ENCODE measurements at regions not wholly inside any gene's neighbourhood (a gene's known extent, or its start where the extent isn't known, plus 50 kb on each side); places are given as distances from the start of the nearest gene placed in this dataset.

GRCh38 chr12:92288561-92288960 lies 142.9 kb upstream of the BTG1 start:
- H3K4me3 Mint-ChIP-seq = no peak overlapping the region
- no peaks in the 10 kb centered on the region for H3K36me3 Mint-ChIP-seq (ENCODE audit: low read depth)
- H3K27me3 Mint-ChIP-seq = no peaks in the 10 kb centered on the region
- no peaks in the 10 kb centered on the region for H3K4me1 Mint-ChIP-seq
- peaks cover 4% of the 10 kb centered on the region for H3K9me3 Mint-ChIP-seq
- no peak overlapping the region for H3K27ac Mint-ChIP-seq
- DNase-seq = no peak
- no peak for ATAC-seq

GRCh38 chr12:92278378-92278828 lies 132.8 kb upstream of the BTG1 start:
- no peak for DNase-seq
- no peak for ATAC-seq
- H3K27me3 Mint-ChIP-seq = no peaks in the 10 kb centered on the region

GRCh38 chr12:92277795-92278194 lies 132.1 kb upstream of the BTG1 start:
- DNase-seq = no peak
- H3K9me3 Mint-ChIP-seq = no peaks in the 10 kb centered on the region
- peaks cover 12% of the 10 kb centered on the region for H3K4me1 Mint-ChIP-seq
- no peaks in the 10 kb centered on the region for H3K27me3 Mint-ChIP-seq
- no peak for ATAC-seq
- H3K36me3 Mint-ChIP-seq (ENCODE audit: low read depth) = no peaks in the 10 kb centered on the region
- H3K27ac Mint-ChIP-seq = no peak overlapping the region
- H3K4me3 Mint-ChIP-seq = no peak overlapping the region

More at GRCh38 chr12:92278378-92278828, 132.8 kb upstream of the BTG1 start:
- H3K4me1 Mint-ChIP-seq = peaks cover 12% of the 10 kb centered on the region
- H3K9me3 Mint-ChIP-seq = no peaks in the 10 kb centered on the region
- H3K36me3 Mint-ChIP-seq (ENCODE audit: low read depth) = no peaks in the 10 kb centered on the region
- no peak overlapping the region for H3K27ac Mint-ChIP-seq
- H3K4me3 Mint-ChIP-seq = no peak overlapping the region

GRCh38 chr12:92276276-92276675 lies 130.6 kb upstream of the BTG1 start:
- DNase-seq (no peak), ATAC-seq (no peak)
- Mint-ChIP-seq H3K4me1 (peaks cover 12% of the 10 kb centered on the region), H3K4me3 (no peak overlapping the region), H3K27ac (no peak overlapping the region), H3K36me3 (ENCODE audit: low read depth) (no peaks in the 10 kb centered on the region), H3K9me3 (no peaks in the 10 kb centered on the region), H3K27me3 (no peaks in the 10 kb centered on the region)

- Mint-ChIP-seq H3K27me3 (no peaks in the 10 kb centered on the region), H3K9me3 (no peaks in the 10 kb centered on the region), H3K36me3 (ENCODE audit: low read depth) (no peaks in the 10 kb centered on the region), H3K4me1 (peaks cover 12% of the 10 kb centered on the region), H3K4me3 (no peak overlapping the region), H3K27ac (no peak overlapping the region)
- ATAC-seq (no peak), DNase-seq (no peak)
Measured at GRCh38 chr12:92275443-92276154, 130.0 kb upstream of the BTG1 start.

GRCh38 chr12:92273076-92273475 lies 127.4 kb upstream of the BTG1 start:
- Mint-ChIP-seq H3K27ac (no peak overlapping the region), H3K9me3 (no peaks in the 10 kb centered on the region), H3K36me3 (ENCODE audit: low read depth) (no peaks in the 10 kb centered on the region), H3K4me1 (peaks cover 5% of the 10 kb centered on the region), H3K4me3 (no peak overlapping the region), H3K27me3 (no peaks in the 10 kb centered on the region)
- DNase-seq (no peak), ATAC-seq (no peak)

GRCh38 chr12:92272061-92272964 lies 126.7 kb upstream of the BTG1 start:
- DNase-seq (no peak), ATAC-seq (no peak)
- Mint-ChIP-seq H3K27ac (no peak overlapping the region), H3K4me1 (peaks cover 6% of the 10 kb centered on the region), H3K9me3 (no peaks in the 10 kb centered on the region), H3K27me3 (no peaks in the 10 kb centered on the region), H3K4me3 (no peak overlapping the region), H3K36me3 (ENCODE audit: low read depth) (no peaks in the 10 kb centered on the region)

- DNase-seq = no peak
- Mint-ChIP-seq H3K36me3 (ENCODE audit: low read depth) (no peaks in the 10 kb centered on the region), H3K27ac (no peak overlapping the region), H3K27me3 (no peaks in the 10 kb centered on the region), H3K4me1 (peaks cover 6% of the 10 kb centered on the region), H3K9me3 (no peaks in the 10 kb centered on the region), H3K4me3 (no peak overlapping the region)
- no peak for ATAC-seq
Measured at GRCh38 chr12:92271341-92271740, 125.7 kb upstream of the BTG1 start.

- peaks cover 6% of the 10 kb centered on the region for H3K4me1 Mint-ChIP-seq
- no peaks in the 10 kb centered on the region for H3K27me3 Mint-ChIP-seq
- no peak overlapping the region for H3K27ac Mint-ChIP-seq
- no peak overlapping the region for H3K4me3 Mint-ChIP-seq
- H3K36me3 Mint-ChIP-seq (ENCODE audit: low read depth) = no peaks in the 10 kb centered on the region
- no peak for ATAC-seq
- H3K9me3 Mint-ChIP-seq = no peaks in the 10 kb centered on the region
- no peak for DNase-seq
Measured at GRCh38 chr12:92270521-92270920, 124.9 kb upstream of the BTG1 start.

- no peak overlapping the region for H3K27ac Mint-ChIP-seq
- no peak for DNase-seq
- ATAC-seq = no peak
- H3K36me3 Mint-ChIP-seq (ENCODE audit: low read depth) = no peaks in the 10 kb centered on the region
- no peak overlapping the region for H3K4me3 Mint-ChIP-seq
- peaks cover 6% of the 10 kb centered on the region for H3K4me1 Mint-ChIP-seq
- H3K9me3 Mint-ChIP-seq = no peaks in the 10 kb centered on the region
- H3K27me3 Mint-ChIP-seq = no peaks in the 10 kb centered on the region
Measured at GRCh38 chr12:92268946-92269345, 123.3 kb upstream of the BTG1 start.

- no peak for DNase-seq
- Mint-ChIP-seq H3K4me3 (no peak overlapping the region), H3K4me1 (peaks cover 17% of the 10 kb centered on the region), H3K9me3 (peaks cover 4% of the 10 kb centered on the region), H3K27me3 (no peaks in the 10 kb centered on the region), H3K36me3 (ENCODE audit: low read depth) (no peaks in the 10 kb centered on the region), H3K27ac (no peak overlapping the region)
- ATAC-seq = no peak
Measured at GRCh38 chr12:92261692-92262091, 116.0 kb upstream of the BTG1 start.

- Mint-ChIP-seq H3K36me3 (ENCODE audit: low read depth) (no peaks in the 10 kb centered on the region), H3K9me3 (peaks cover 4% of the 10 kb centered on the region), H3K4me3 (no peak overlapping the region), H3K27ac (no peak overlapping the region), H3K27me3 (no peaks in the 10 kb centered on the region), H3K4me1 (peaks cover 20% of the 10 kb centered on the region)
- DNase-seq (no peak), ATAC-seq (no peak)
Measured at GRCh38 chr12:92261071-92261470, 115.4 kb upstream of the BTG1 start.

GRCh38 chr12:92259696-92260251 lies 114.1 kb upstream of the BTG1 start:
- no peak for ATAC-seq
- H3K27ac Mint-ChIP-seq = no peak overlapping the region
- no peaks in the 10 kb centered on the region for H3K27me3 Mint-ChIP-seq
- peaks cover 8% of the 10 kb centered on the region for H3K9me3 Mint-ChIP-seq
- no peak overlapping the region for H3K4me3 Mint-ChIP-seq
- peaks cover 20% of the 10 kb centered on the region for H3K4me1 Mint-ChIP-seq
- H3K36me3 Mint-ChIP-seq (ENCODE audit: low read depth) = peaks cover under 1% of the 10 kb centered on the region
- DNase-seq = no peak

- DNase-seq = no peak
- no peak overlapping the region for H3K4me3 Mint-ChIP-seq
- H3K36me3 Mint-ChIP-seq (ENCODE audit: low read depth) = peaks cover 3% of the 10 kb centered on the region
- peaks cover 20% of the 10 kb centered on the region for H3K4me1 Mint-ChIP-seq
- H3K27ac Mint-ChIP-seq = no peak overlapping the region
- H3K9me3 Mint-ChIP-seq = peaks cover 8% of the 10 kb centered on the region
- no peak for ATAC-seq
- no peaks in the 10 kb centered on the region for H3K27me3 Mint-ChIP-seq
Measured at GRCh38 chr12:92259291-92259690, 113.6 kb upstream of the BTG1 start.

- peaks cover 12% of the 10 kb centered on the region for H3K9me3 Mint-ChIP-seq
- DNase-seq = no peak
- peaks cover 3% of the 10 kb centered on the region for H3K36me3 Mint-ChIP-seq (ENCODE audit: low read depth)
- H3K27me3 Mint-ChIP-seq = no peaks in the 10 kb centered on the region
- no peak overlapping the region for H3K27ac Mint-ChIP-seq
- ATAC-seq = no peak
- H3K4me1 Mint-ChIP-seq = peaks cover 31% of the 10 kb centered on the region
- no peak overlapping the region for H3K4me3 Mint-ChIP-seq
Measured at GRCh38 chr12:92257261-92257660, 111.6 kb upstream of the BTG1 start.
